K562 (cell line): ENCODE measurements at regions not wholly inside any gene's neighbourhood (a gene's known extent, or its start where the extent isn't known, plus 50 kb on each side); places are given as distances from the start of the nearest gene placed in this dataset.

Experiments
- BRCA1 ChIP-seq, 2 experiments: fragments of 450-650 bp in 1 of 2; sonication (generic) in 1 of 2; formaldehyde crosslinking in 1 of 2; IDR thresholded peaks; 2 replicates each; pipeline versions ENCODE4 v1.5.0 to v1.6.1; 2017 to 2020; ENCODE audit warnings: mild to moderate bottlenecking in 1 of 2, missing genetic modification reagents in 1 of 2
- ETV6 ChIP-seq, 3 experiments: fragments of 150-350 bp in 1 of 3; sonication (generic) in 1 of 3; formaldehyde crosslinking in 1 of 3; IDR thresholded peaks; 2 replicates each; pipeline versions ENCODE4 v1.6.1 to v1.8.0; 2014 to 2022; ENCODE audit warnings: borderline replicate concordance in 2 of 3, low read depth in 2 of 3, antibody characterized with exemption in 1 of 3, low read length in 1 of 3, mild to moderate bottlenecking in 1 of 3, missing genetic modification reagents in 1 of 3
- GABPB1 ChIP-seq: sonication (generic); formaldehyde crosslinking; IDR thresholded peaks from 2 replicates; pipeline ENCODE4 v1.8.0; 2022; ENCODE audit warnings: mild to moderate bottlenecking, missing genetic modification reagents
- GATAD2A ChIP-seq: fragments of 450-650 bp; IDR thresholded peaks from 2 replicates; pipeline ENCODE4 v1.6.1; 2017
- JUN ChIP-seq, 2 experiments: sonication (generic) in 1 of 2; formaldehyde crosslinking in 1 of 2; IDR thresholded peaks; 2 replicates each; pipeline versions ENCODE4 v1.6.1 to v1.8.0; 2012 to 2022; ENCODE audit warnings: borderline replicate concordance in 2 of 2, mild to moderate bottlenecking in 2 of 2, improper control_type of control experiment in 1 of 2, low read depth in 1 of 2, low read length in 1 of 2, missing genetic modification reagents in 1 of 2
- KLF16 ChIP-seq: IDR thresholded peaks from 2 replicates; pipeline ENCODE4 v1.6.1; 2016; ENCODE audit warnings: antibody characterized with exemption
- NFE2L1 ChIP-seq: fragments of 450-650 bp; IDR thresholded peaks from 2 replicates; pipeline ENCODE4 v1.6.1; 2016; ENCODE audit warnings: missing genetic modification characterization, low read depth, mild to moderate bottlenecking, missing compliant biosample characterization, moderate library complexity, borderline replicate concordance
- NFIC ChIP-seq: fragments of 450-650 bp; IDR thresholded peaks from 2 replicates; pipeline ENCODE4 v1.6.1; 2017; ENCODE audit warnings: mild to moderate bottlenecking, inconsistent platforms
- NRF1 ChIP-seq, 2 experiments: fragments of 450-650 bp; IDR thresholded peaks in 1 of 2; conservative IDR thresholded peaks in 1 of 2; 2 replicates each; pipeline ENCODE4 v1.6.1; 2014; ENCODE audit warnings: mild to moderate bottlenecking in 2 of 2
- PHTF2 ChIP-seq: fragments of 250-450 bp; sonication (Bioruptor Pico); IDR thresholded peaks from 2 replicates; pipeline ENCODE4 v1.5.0; 2021; ENCODE audit warnings: mild to moderate bottlenecking
- PURB ChIP-seq: sonication (generic); formaldehyde crosslinking; IDR thresholded peaks from 2 replicates; pipeline ENCODE4 v1.9.0; 2021; ENCODE audit warnings: low read depth, mild to moderate bottlenecking, missing genetic modification reagents
- TAL1 ChIP-seq: fragments of 450-650 bp; IDR thresholded peaks from 2 replicates; pipeline ENCODE4 v1.6.1; 2016; ENCODE audit warnings: mild to moderate bottlenecking
- TGIF2 ChIP-seq: sonication (generic); formaldehyde crosslinking; IDR thresholded peaks from 2 replicates; pipeline ENCODE4 v1.8.1; 2022; ENCODE audit warnings: mild to moderate bottlenecking, missing genetic modification reagents, moderate library complexity
- ZNF133 ChIP-seq: fragments of 250-450 bp; sonication (Bioruptor Pico); IDR thresholded peaks from 2 replicates; pipeline ENCODE4 v1.4.0; 2020; ENCODE audit warnings: mild to moderate bottlenecking
- ZNF324 ChIP-seq: fragments of 250-450 bp; sonication (Bioruptor Pico); IDR thresholded peaks from 2 replicates; pipeline ENCODE4 v1.4.0; 2020; ENCODE audit warnings: mild to moderate bottlenecking
- ZNF57 ChIP-seq: fragments of 450-650 bp; formaldehyde crosslinking; IDR thresholded peaks from 2 replicates; pipeline ENCODE4 v1.4.0; 2020; ENCODE audit warnings: mild to moderate bottlenecking, moderate library complexity
- ZNF778 ChIP-seq: fragments of 450-650 bp; formaldehyde crosslinking; IDR thresholded peaks from 2 replicates; pipeline ENCODE4 v1.4.0; 2020; ENCODE audit warnings: mild to moderate bottlenecking, moderate library complexity
- TF ChIP-seq, protein P1 (sequence below): sonication (generic); formaldehyde crosslinking; IDR thresholded peaks from 2 replicates; pipeline ENCODE4 v1.8.0; 2023; ENCODE audit warnings: mild to moderate bottlenecking, missing genetic modification reagents
- TF ChIP-seq, protein P2 (sequence below): fragments of 250-450 bp; sonication (Bioruptor Pico); IDR thresholded peaks from 2 replicates; pipeline ENCODE4 v1.5.0; 2022; ENCODE audit warnings: mild to moderate bottlenecking
- TF ChIP-seq, protein P3 (sequence below): IDR thresholded peaks from 2 replicates; pipeline ENCODE4 v1.6.1; 2011; ENCODE audit not compliant: insufficient read length; ENCODE audit errors: extremely low read depth
- TF ChIP-seq, protein P4 (sequence below): fragments of 250-450 bp; sonication (Bioruptor Pico); IDR thresholded peaks from 2 replicates; pipeline ENCODE4 v1.4.0; 2020; ENCODE audit warnings: borderline replicate concordance

DNA sequence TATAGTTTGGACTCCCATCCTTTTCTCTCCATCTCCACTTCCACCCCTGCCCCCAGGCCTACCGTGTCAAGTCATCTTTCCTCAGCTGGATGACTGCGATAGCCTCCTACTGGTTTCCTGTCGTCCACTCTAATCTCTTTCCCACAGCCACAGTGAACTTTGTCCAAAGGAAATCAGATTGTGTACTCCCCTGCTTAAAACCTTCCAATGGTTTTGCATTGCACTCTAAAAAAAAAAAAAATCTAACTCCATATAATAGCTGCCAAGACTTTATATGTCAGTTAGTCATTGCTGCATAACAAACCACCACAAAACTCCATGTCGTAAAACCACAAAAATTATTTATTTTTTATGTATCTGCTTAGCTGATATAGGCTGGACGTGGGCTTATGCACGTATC lies 160.2 kb upstream of the CCDC68 start (continued):
- TF ChIP-seq, protein P1, sequence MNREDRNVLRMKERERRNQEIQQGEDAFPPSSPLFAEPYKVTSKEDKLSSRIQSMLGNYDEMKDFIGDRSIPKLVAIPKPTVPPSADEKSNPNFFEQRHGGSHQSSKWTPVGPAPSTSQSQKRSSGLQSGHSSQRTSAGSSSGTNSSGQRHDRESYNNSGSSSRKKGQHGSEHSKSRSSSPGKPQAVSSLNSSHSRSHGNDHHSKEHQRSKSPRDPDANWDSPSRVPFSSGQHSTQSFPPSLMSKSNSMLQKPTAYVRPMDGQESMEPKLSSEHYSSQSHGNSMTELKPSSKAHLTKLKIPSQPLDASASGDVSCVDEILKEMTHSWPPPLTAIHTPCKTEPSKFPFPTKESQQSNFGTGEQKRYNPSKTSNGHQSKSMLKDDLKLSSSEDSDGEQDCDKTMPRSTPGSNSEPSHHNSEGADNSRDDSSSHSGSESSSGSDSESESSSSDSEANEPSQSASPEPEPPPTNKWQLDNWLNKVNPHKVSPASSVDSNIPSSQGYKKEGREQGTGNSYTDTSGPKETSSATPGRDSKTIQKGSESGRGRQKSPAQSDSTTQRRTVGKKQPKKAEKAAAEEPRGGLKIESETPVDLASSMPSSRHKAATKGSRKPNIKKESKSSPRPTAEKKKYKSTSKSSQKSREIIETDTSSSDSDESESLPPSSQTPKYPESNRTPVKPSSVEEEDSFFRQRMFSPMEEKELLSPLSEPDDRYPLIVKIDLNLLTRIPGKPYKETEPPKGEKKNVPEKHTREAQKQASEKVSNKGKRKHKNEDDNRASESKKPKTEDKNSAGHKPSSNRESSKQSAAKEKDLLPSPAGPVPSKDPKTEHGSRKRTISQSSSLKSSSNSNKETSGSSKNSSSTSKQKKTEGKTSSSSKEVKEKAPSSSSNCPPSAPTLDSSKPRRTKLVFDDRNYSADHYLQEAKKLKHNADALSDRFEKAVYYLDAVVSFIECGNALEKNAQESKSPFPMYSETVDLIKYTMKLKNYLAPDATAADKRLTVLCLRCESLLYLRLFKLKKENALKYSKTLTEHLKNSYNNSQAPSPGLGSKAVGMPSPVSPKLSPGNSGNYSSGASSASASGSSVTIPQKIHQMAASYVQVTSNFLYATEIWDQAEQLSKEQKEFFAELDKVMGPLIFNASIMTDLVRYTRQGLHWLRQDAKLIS (CRISPR knock-in tag), result no peak
- TF ChIP-seq TGIF2, result no peak
- TF ChIP-seq TAL1, result peak; percentile 89
- no peak for TF ChIP-seq PURB (CRISPR knock-in tag)
- no peak for TF ChIP-seq NFE2L1 (tag)
- TF ChIP-seq, protein P2, sequence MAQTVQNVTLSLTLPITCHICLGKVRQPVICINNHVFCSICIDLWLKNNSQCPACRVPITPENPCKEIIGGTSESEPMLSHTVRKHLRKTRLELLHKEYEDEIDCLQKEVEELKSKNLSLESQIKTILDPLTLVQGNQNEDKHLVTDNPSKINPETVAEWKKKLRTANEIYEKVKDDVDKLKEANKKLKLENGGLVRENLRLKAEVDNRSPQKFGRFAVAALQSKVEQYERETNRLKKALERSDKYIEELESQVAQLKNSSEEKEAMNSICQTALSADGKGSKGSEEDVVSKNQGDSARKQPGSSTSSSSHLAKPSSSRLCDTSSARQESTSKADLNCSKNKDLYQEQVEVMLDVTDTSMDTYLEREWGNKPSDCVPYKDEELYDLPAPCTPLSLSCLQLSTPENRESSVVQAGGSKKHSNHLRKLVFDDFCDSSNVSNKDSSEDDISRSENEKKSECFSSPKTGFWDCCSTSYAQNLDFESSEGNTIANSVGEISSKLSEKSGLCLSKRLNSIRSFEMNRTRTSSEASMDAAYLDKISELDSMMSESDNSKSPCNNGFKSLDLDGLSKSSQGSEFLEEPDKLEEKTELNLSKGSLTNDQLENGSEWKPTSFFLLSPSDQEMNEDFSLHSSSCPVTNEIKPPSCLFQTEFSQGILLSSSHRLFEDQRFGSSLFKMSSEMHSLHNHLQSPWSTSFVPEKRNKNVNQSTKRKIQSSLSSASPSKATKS, result no peak
- no peak for TF ChIP-seq BRCA1 (IDR thresholded peaks at IDR 0.05)
- TF ChIP-seq BRCA1 (CRISPR knock-in tag; IDR thresholded peaks at IDR 0.05), result no peak
- no peak for TF ChIP-seq ETV6 (IDR thresholded peaks at IDR 0.05; ENCODE audit: borderline replicate concordance in 1 of 2, low read depth in 2 of 2, low read length in 1 of 2)
- no peak for TF ChIP-seq ETV6 (CRISPR knock-in tag; IDR thresholded peaks at IDR 0.05; ENCODE audit: borderline replicate concordance)
- peak; percentile 82 for TF ChIP-seq KLF16
- TF ChIP-seq, protein P3, sequence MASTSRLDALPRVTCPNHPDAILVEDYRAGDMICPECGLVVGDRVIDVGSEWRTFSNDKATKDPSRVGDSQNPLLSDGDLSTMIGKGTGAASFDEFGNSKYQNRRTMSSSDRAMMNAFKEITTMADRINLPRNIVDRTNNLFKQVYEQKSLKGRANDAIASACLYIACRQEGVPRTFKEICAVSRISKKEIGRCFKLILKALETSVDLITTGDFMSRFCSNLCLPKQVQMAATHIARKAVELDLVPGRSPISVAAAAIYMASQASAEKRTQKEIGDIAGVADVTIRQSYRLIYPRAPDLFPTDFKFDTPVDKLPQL, result no peak
- no peak for TF ChIP-seq ZNF778 (CRISPR knock-in tag)
- TF ChIP-seq, protein P4, sequence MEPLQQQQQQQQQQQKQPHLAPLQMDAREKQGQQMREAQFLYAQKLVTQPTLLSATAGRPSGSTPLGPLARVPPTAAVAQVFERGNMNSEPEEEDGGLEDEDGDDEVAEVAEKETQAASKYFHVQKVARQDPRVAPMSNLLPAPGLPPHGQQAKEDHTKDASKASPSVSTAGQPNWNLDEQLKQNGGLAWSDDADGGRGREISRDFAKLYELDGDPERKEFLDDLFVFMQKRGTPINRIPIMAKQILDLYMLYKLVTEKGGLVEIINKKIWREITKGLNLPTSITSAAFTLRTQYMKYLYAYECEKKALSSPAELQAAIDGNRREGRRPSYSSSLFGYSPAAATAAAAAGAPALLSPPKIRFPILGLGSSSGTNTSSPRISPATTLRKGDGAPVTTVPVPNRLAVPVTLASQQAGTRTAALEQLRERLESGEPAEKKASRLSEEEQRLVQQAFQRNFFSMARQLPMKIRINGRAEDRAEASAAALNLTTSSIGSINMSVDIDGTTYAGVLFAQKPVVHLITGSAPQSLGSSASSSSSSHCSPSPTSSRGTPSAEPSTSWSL (CRISPR knock-in tag), result no peak
- no peak for TF ChIP-seq ZNF57 (CRISPR knock-in tag)
- no peak for TF ChIP-seq PHTF2 (CRISPR knock-in tag)
- TF ChIP-seq NRF1 (conservative IDR thresholded peaks at IDR 0.05 in 1 of 2, IDR thresholded peaks at IDR 0.05 in 1 of 2), result no peak
- no peak for TF ChIP-seq GABPB1 (CRISPR knock-in tag)
- no peak for TF ChIP-seq JUN (IDR thresholded peaks at IDR 0.05; ENCODE audit: borderline replicate concordance, low read depth, low read length)
- TF ChIP-seq JUN (CRISPR knock-in tag; IDR thresholded peaks at IDR 0.05; ENCODE audit: borderline replicate concordance), result no peak
- no peak for TF ChIP-seq ZNF324 (CRISPR knock-in tag)
- no peak for TF ChIP-seq ZNF133
- peak; percentile 74 for TF ChIP-seq NFIC
- TF ChIP-seq GATAD2A, result no peak
